CD14-positive monocyte (primary cell): ENCODE measurements at regions not wholly inside any gene's neighbourhood (a gene's known extent, or its start where the extent isn't known, plus 50 kb on each side); places are given as distances from the start of the nearest gene placed in this dataset.

ENCODE experiments used
- DNase-seq, 3 donors: peaks; one replicate each; pipeline ENCODE4 v3.0.0-alpha.2; 2011 to 2022
- H2AFZ ChIP-seq: 2 replicates; pipeline ENCODE4 v1.6.0; 2012; ENCODE audit warnings: mild to moderate bottlenecking, low read depth, low read length, inconsistent platforms; ENCODE audit not compliant: insufficient read depth, poor library complexity, severe bottlenecking
- H3K27ac ChIP-seq, 2 donors: 1 replicate in 1 of 2; 2 replicates in 1 of 2; pipeline ENCODE4 v1.5.1; 2012 to 2013; ENCODE audit warnings: low read length in 2 of 2, control low read depth in 1 of 2, inconsistent platforms in 1 of 2, low read depth in 1 of 2, mild to moderate bottlenecking in 1 of 2
- H3K27me3 ChIP-seq, 2 donors: one replicate each; pipeline versions ENCODE4 v1.6.0 to v1.6.1; 2011 to 2013; ENCODE audit warnings: low read length in 2 of 2; ENCODE audit not compliant: control insufficient read depth in 2 of 2, insufficient read depth in 2 of 2
- H3K36me3 ChIP-seq, 2 donors: replicated peaks in 1 of 2; 1 replicate in 1 of 2; 2 replicates in 1 of 2; pipeline versions ENCODE4 v1.5.1 to v1.6.1; 2012 to 2013; ENCODE audit warnings: low read length in 2 of 2, control low read depth in 1 of 2, inconsistent platforms in 1 of 2, mild to moderate bottlenecking in 1 of 2; ENCODE audit not compliant: insufficient read depth in 2 of 2, control insufficient read depth in 1 of 2
- H3K4me1 ChIP-seq, 2 donors: 1 replicate in 1 of 2; 2 replicates in 1 of 2; pipeline versions ENCODE4 v1.5.1 to v1.6.1; 2012 to 2013; ENCODE audit warnings: low read length in 2 of 2, control low read depth in 1 of 2, inconsistent platforms in 1 of 2, mild to moderate bottlenecking in 1 of 2, moderate library complexity in 1 of 2; ENCODE audit not compliant: insufficient read depth in 2 of 2, control insufficient read depth in 1 of 2
- H3K4me2 ChIP-seq: replicated peaks from 2 replicates; pipeline ENCODE3; 2012; ENCODE audit warnings: low read length, moderate library complexity, mild to moderate bottlenecking; ENCODE audit not compliant: poor library complexity, severe bottlenecking; ENCODE audit errors: extremely low read depth
- H3K4me3 ChIP-seq, 3 experiments: fragments of 200-600 bp in 1 of 3; sonication (generic) in 1 of 3; replicated peaks in 1 of 3; 1 replicate in 2 of 3; 2 replicates in 1 of 3; pipeline ENCODE4 v1.5.1; 2011 to 2013; ENCODE audit warnings: low read length in 3 of 3, mild to moderate bottlenecking in 3 of 3, control low read depth in 2 of 3, low read depth in 2 of 3, inconsistent platforms in 1 of 3, moderate library complexity in 1 of 3
- H3K79me2 ChIP-seq: 2 replicates; pipeline ENCODE4 v1.6.0; 2012; ENCODE audit warnings: mild to moderate bottlenecking, control low read depth, inconsistent platforms, low read length, moderate library complexity; ENCODE audit not compliant: insufficient read depth
- H3K9ac ChIP-seq: 2 replicates; pipeline ENCODE4 v1.6.0; 2017; ENCODE audit warnings: low read length, mild to moderate bottlenecking; ENCODE audit not compliant: insufficient read depth, poor library complexity, severe bottlenecking
- H3K9me3 ChIP-seq, 2 donors: replicated peaks in 1 of 2; 1 replicate in 1 of 2; 2 replicates in 1 of 2; pipeline versions ENCODE4 v1.5.1 to v1.6.1; 2012 to 2013; ENCODE audit warnings: low read length in 2 of 2, control low read depth in 1 of 2; ENCODE audit not compliant: control insufficient read depth in 1 of 2, insufficient read depth in 1 of 2
- H4K20me1 ChIP-seq: 2 replicates; pipeline ENCODE4 v1.6.0; 2012; ENCODE audit warnings: mild to moderate bottlenecking, low read length, control low read depth, moderate library complexity; ENCODE audit not compliant: insufficient read depth
- H3K27ac Mint-ChIP-seq, 7 donors: one replicate each; pipeline ENCODE4 v1.8.0; 2020; ENCODE audit warnings: mild to moderate bottlenecking in 7 of 7, mixed read lengths in 7 of 7, moderate library complexity in 6 of 7, inconsistent platforms in 2 of 7
- H3K27me3 Mint-ChIP-seq, 3 donors: one replicate each; pipeline ENCODE4 v1.8.0; 2021 to 2022; ENCODE audit warnings: low read depth in 3 of 3, mild to moderate bottlenecking in 3 of 3, mixed read lengths in 3 of 3, moderate library complexity in 3 of 3, inconsistent platforms in 1 of 3
- H3K36me3 Mint-ChIP-seq, 2 donors: one replicate each; pipeline ENCODE4 v1.8.0; 2020; ENCODE audit warnings: mixed read lengths in 2 of 2, inconsistent platforms in 1 of 2, mild to moderate bottlenecking in 1 of 2
- H3K4me1 Mint-ChIP-seq: one replicate; pipeline ENCODE4 v1.8.0; 2020; ENCODE audit warnings: mild to moderate bottlenecking, mixed read lengths
- H3K4me3 Mint-ChIP-seq, 2 donors: one replicate each; pipeline ENCODE4 v1.8.0; 2020; ENCODE audit warnings: mild to moderate bottlenecking in 2 of 2, mixed read lengths in 2 of 2, moderate library complexity in 1 of 2
- H3K9me3 Mint-ChIP-seq, 7 donors: one replicate each; pipeline ENCODE4 v1.8.0; 2020 to 2022; ENCODE audit warnings: mixed read lengths in 7 of 7, mild to moderate bottlenecking in 6 of 7, moderate library complexity in 6 of 7, inconsistent platforms in 2 of 7
- WGBS: methylation state at CpG from one replicate; pipeline ENCODE4 v1.1.5; 2013; ENCODE audit warnings: missing lambda C conversion rate; ENCODE audit not compliant: insufficient coverage; 5-methylcytosine and 5-hydroxymethylcytosine counted together
- intact Hi-C, 2 donors: fragments of 100-400 bp; cut with micrococcal nuclease; formaldehyde crosslinking; loops; one replicate each; pipeline versions ENCODE4 v1.15.0 to v1.15.1; 2023
- TF ChIP-seq, protein P1 (sequence below): fragments of 200-600 bp; IDR thresholded peaks from one replicate; pipeline ENCODE4 v1.8.0; 2022; ENCODE audit warnings: antibody characterized with exemption, mild to moderate bottlenecking

DNA sequence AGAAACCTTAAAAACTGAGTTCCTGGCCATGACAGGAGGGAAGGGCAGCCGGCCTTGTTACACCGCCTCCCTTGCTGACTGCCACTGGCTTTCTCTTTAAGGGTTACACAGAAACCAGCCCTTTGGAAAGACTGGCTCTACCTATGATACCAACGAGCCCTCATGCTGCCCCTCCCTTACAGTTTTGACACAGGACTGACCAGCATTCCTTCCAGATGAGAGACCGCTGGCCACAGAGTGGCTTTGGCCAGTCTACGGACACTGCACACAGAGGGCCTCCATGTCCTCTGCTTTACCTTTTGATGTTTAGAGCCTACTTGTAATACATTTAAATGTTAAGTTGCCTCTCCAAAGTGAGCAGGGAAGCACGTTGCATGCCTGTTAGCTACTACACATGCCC is 243.2 kb upstream of the GMDS start:
- TF ChIP-seq, protein P1, sequence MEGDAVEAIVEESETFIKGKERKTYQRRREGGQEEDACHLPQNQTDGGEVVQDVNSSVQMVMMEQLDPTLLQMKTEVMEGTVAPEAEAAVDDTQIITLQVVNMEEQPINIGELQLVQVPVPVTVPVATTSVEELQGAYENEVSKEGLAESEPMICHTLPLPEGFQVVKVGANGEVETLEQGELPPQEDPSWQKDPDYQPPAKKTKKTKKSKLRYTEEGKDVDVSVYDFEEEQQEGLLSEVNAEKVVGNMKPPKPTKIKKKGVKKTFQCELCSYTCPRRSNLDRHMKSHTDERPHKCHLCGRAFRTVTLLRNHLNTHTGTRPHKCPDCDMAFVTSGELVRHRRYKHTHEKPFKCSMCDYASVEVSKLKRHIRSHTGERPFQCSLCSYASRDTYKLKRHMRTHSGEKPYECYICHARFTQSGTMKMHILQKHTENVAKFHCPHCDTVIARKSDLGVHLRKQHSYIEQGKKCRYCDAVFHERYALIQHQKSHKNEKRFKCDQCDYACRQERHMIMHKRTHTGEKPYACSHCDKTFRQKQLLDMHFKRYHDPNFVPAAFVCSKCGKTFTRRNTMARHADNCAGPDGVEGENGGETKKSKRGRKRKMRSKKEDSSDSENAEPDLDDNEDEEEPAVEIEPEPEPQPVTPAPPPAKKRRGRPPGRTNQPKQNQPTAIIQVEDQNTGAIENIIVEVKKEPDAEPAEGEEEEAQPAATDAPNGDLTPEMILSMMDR, result no peak
- Histone ChIP-seq H3K9ac (no peak overlapping the region), H3K9me3 (peaks cover 0 to 3% of the 10 kb centered on the region in 2 donors), H3K36me3 (no peaks in the 10 kb centered on the region), H3K27me3 (no peaks in the 10 kb centered on the region), H4K20me1 (no peaks in the 10 kb centered on the region), H3K4me1 (no peaks in the 10 kb centered on the region), H3K4me3 (no peak overlapping the region), H3K79me2 (no peaks in the 10 kb centered on the region), H3K4me2 (no peak overlapping the region), H2AFZ (no peak overlapping the region), H3K27ac (no peak overlapping the region)
- intact Hi-C loops, result no loop called here
- H3K27ac Mint-ChIP-seq, result no peak overlapping the region
- peaks cover 4 to 14% (median 6%) of the 10 kb centered on the region in 3 donors for H3K27me3 Mint-ChIP-seq
- WGBS, result 94% methylated on average over 3 of the region's 6 CpGs
- no peak for DNase-seq
- peaks cover 3 to 11% (median 8%) of the 10 kb centered on the region in 7 donors for H3K9me3 Mint-ChIP-seq
- H3K4me1 Mint-ChIP-seq, result peaks cover 2% of the 10 kb centered on the region
- no peaks in the 10 kb centered on the region for H3K36me3 Mint-ChIP-seq
- no peak overlapping the region for H3K4me3 Mint-ChIP-seq

DNA sequence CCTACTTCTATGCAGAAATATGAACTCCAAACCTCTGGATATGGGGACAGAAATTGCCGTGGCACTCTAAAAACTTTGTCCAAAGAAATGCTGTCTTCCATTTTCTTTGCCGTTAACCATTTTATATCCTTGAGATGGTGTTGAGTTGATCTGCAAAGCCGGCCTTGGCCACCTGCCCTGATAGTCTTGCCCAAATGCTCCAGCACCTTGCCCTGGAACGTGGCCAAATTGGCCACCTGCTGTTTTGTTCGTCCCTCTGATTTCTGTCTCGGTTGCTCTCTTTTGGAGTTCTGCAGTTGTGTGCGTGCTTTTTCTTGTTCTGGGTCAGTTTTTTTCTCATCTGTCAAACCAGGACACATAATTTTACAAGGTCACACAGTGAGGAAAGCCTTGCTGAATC is 239.7 kb upstream of the GMDS start:
- no peak overlapping the region for H2AFZ ChIP-seq
- Mint-ChIP-seq H3K27ac (no peak overlapping the region), H3K4me1 (peaks cover 8% of the 10 kb centered on the region), H3K27me3 (peaks cover 2 to 11% (median 3%) of the 10 kb centered on the region in 3 donors), H3K9me3 (peaks cover 16 to 31% (median 24%) of the 10 kb centered on the region in 7 donors), H3K4me3 (no peak overlapping the region), H3K36me3 (no peaks in the 10 kb centered on the region)
- no peak overlapping the region for H3K4me3 ChIP-seq
- peaks cover 4 to 8% of the 10 kb centered on the region in 2 donors for H3K4me1 ChIP-seq
- H4K20me1 ChIP-seq, result no peaks in the 10 kb centered on the region
- H3K36me3 ChIP-seq, result no peaks in the 10 kb centered on the region
- TF ChIP-seq, protein P1, result no peak
- peaks cover 12 to 18% of the 10 kb centered on the region in 2 donors for H3K9me3 ChIP-seq
- no peaks in the 10 kb centered on the region for H3K27me3 ChIP-seq
- H3K4me2 ChIP-seq, result no peak overlapping the region
- no peak overlapping the region for H3K27ac ChIP-seq
- no peak for DNase-seq
- H3K79me2 ChIP-seq, result no peaks in the 10 kb centered on the region
- intact Hi-C loops, result no loop called here
- 100% methylated on average over 5 of the region's 7 CpGs for WGBS
- H3K9ac ChIP-seq, result no peak overlapping the region
